Activated gamma-delta T cell treated with Interleukin-2 at 50 U/mL for 16 hours (primary cell): ENCODE measurements at regions not wholly inside any gene's neighbourhood (a gene's known extent, or its start where the extent isn't known, plus 50 kb on each side); places are given as distances from the start of the nearest gene placed in this dataset.
"Not testable (repeated sequence)": the region's sequence is repeated elsewhere in the genome, so short reads cannot be mapped to it uniquely, and the experiment has no call there.

ENCODE experiments used
- DNase-seq: peaks from one replicate; pipeline ENCODE4 v3.0.0-alpha.2; 2020

GRCh38 chr20:30671120-30671519 lies 586.3 kb upstream of the DEFB115 start:
- not testable (repeated sequence) for DNase-seq

DNA sequence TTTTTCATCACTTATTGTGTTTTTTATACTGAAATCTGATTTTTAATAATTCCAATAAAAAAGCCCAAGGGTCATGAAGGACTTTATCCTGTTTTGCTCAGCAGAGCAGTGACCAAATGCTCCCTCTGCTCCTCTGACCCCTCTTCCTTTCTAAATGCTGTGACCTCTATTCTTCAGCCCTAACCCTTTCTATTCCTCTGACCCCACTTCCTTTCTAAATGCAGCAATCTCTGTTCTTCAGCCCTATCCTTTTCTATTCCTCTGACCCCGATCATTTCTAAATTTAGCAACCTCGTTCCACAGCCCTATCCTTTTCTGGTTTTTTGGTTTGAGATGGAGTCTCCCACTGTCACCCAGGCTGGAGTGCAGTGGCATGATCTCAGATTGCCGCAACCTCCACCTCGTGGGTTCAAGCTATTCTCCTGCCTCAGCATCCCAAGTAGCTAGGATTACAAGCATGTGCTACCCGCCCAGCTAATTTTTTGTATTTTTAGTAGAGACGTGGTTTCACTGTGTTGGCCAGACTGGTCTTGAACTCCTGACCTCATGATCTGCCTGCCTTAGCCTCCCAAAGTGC lies 581.4 kb upstream of the DEFB115 start:
- not testable (repeated sequence) for DNase-seq

- DNase-seq: not testable (repeated sequence)
These were observed 575.2 kb upstream of the DEFB115 start for GRCh38 chr20:30682236-30682635.

DNA sequence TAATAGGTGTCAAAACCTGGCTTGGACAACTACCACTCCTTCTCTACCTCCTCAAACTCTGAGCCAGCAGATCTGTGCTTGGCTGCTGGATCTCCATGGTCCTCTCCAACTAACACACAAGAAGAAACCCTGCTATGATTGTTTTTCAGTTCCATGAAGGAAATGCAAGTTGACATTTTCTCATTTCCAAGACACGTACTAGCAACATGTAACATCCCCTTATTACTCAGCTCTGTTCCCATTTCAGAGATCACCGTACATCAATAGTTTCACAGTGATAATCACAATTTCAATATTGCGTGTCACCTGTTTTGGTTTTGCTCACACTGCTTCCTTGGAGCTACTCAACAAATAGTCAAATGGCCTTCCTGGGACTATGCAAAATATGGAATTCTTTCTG lies 544.6 kb upstream of the DEFB115 start:
- DNase-seq: not testable (repeated sequence)

GRCh38 chr20:30719415-30720199 lies 537.9 kb upstream of the DEFB115 start:
- not testable (repeated sequence) for DNase-seq

GRCh38 chr20:30723511-30723910 lies 534.0 kb upstream of the DEFB115 start:
- not testable (repeated sequence) for DNase-seq

DNA sequence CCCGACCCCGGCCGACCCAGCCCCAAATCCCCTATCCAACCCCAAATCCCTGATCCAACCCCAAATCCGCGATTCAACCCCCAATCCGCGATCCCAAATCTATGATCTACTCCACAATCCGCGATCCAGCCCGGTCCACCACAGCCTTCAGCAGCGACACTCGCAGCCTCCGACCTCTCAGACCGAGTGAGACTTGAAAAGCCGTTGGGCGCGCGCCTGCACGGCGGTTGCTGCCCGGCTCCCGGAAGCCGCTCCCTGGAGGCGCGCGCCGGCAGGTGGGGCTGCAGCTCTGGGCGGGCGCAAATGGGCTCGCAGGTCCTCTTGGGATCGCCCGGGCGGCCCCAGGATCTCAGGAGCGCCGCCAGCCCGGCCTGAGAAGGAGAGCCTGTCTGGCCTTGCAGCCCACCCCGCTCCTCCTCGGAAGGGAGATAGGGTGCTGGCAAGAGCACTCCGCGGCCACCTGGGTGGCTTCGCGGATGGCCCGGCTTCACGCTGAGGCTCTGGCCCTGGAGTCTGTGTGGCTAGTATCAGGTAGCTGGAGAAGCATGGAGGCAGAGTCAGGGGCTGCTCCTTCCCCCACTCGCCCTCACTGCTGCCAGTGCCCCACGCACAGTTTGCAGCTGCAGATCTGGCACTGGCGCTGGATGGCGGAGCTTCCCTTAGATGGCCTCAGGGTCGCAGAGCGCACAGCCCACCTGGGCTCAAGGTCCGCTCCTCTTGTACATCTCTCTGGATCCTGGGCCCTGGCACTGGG lies 533.4 kb upstream of the DEFB115 start:
- DNase-seq: peak; percentile 3

DNA sequence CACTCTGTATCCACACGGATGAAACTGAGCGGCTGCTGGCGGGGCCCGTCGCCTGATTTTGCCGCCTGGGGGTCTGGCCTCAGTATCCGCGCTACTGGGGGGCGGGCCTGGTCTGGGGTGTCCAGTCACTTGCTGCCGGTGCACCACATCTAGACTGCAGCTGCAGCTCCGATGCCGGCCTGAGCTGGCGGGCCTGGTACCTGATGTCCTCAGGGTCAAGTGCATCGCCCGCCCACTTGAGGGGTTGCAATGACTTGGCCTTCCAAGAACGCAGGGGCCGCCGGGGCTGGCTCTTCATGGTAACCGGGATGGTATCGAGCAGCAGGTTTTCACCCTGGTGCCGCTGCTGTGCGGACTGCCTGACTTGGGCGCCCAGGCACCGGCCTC lies 532.8 kb upstream of the DEFB115 start:
- not testable (repeated sequence) for DNase-seq

DNA sequence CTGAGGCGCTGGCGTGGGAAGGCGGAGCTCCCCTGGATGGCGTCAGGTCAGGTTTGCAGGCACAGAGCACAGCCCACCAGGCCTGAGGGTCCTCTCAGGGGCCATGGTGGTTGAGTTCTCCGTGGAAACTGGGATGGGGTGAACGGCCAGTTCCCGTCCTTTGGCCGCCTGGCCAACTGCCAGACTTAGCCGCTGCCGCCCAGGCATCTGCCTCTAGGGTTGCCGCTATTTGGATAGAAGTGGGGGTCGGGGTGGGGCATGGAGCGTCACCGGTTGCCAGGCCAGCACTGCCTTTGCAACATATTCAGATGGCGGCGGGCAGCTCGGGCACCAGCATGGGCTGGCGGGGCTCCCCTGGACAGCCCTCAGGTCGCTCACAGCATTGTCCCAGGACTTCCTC lies 532.3 kb upstream of the DEFB115 start:
- DNase-seq: not testable (repeated sequence)

- not testable (repeated sequence) for DNase-seq
These were observed 529.1 kb upstream of the DEFB115 start for GRCh38 chr20:30728271-30728885.
